K562 (cell line): ENCODE measurements at regions not wholly inside any gene's neighbourhood (a gene's known extent, or its start where the extent isn't known, plus 50 kb on each side); places are given as distances from the start of the nearest gene placed in this dataset.

Experiments used
- ATAC-seq: fragments of 200-7000 bp; cut with Tn5 transposase; 3 replicates; pipeline ENCODE4 v1.9.1; 2020; ENCODE audit warnings: moderate library complexity
- BruUV-seq: library from RNA; stranded (reverse); fragments of 400-500 nt; replicated peaks from 2 replicates; lab custom pipeline; 2021; lab: Mats Ljungman, UMichigan
- CTCF ChIA-PET: fragments of 300-600 bp; formaldehyde crosslinking; extraction: SDS; loops from one replicate; lab custom pipeline; 2021; ENCODE audit warnings: low intra/inter-chr PET ratio; lab: Yijun Ruan, JAX
- POLR2A ChIA-PET: fragments of 300-600, 350-650 bp; sonication (Branson Sonifier 250); formaldehyde crosslinking; extraction: SDS; loops from one replicate; lab custom pipeline; 2021; ENCODE audit warnings: antibody characterized with exemption, inconsistent platforms; lab: Yijun Ruan, JAX
- DNase-seq, 4 experiments: peaks; one replicate each; pipeline versions ENCODE4 v3.0.0 to v3.0.0-alpha.2; 2011 to 2018; ENCODE audit warnings: low spot score in 3 of 4, mixed read lengths in 3 of 4; ENCODE audit errors: extremely low read depth in 1 of 4
- FAIRE-seq: peaks from 2 replicates; lab custom pipeline; 2011; peaks lifted over from hg19 to GRCh38; lab: Jason Lieb, UNC
- H2AFZ ChIP-seq: 2 replicates; pipeline ENCODE4 v1.6.0; 2011; ENCODE audit warnings: low read depth, low read length, control low read depth, inconsistent platforms
- H3K27ac ChIP-seq: fragments of 200-600 bp; 3 replicates; pipeline ENCODE4 v1.8.0; 2011; ENCODE audit warnings: low read depth, mild to moderate bottlenecking, control low read depth, inconsistent platforms, low read length, moderate library complexity, mixed read lengths; ENCODE audit errors: extremely low read depth
- H3K27me3 ChIP-seq, 2 experiments: fragments of 300-600 bp in 1 of 2; 2 replicates in 1 of 2; 3 replicates in 1 of 2; pipeline versions ENCODE4 v1.6.0 to v1.8.0; 2011; ENCODE audit warnings: inconsistent platforms in 2 of 2, low read length in 2 of 2, mild to moderate bottlenecking in 1 of 2, mixed read lengths in 1 of 2, moderate library complexity in 1 of 2; ENCODE audit not compliant: control insufficient read depth in 2 of 2, insufficient read depth in 2 of 2
- H3K36me3 ChIP-seq: fragments of 300-600 bp; 3 replicates; pipeline ENCODE4 v1.8.0; 2011; ENCODE audit warnings: mild to moderate bottlenecking, low read length, inconsistent platforms; ENCODE audit not compliant: control insufficient read depth, insufficient read depth
- H3K4me1 ChIP-seq, 2 experiments: fragments of 200-600 bp in 1 of 2; replicated peaks in 1 of 2; 2 replicates in 1 of 2; 3 replicates in 1 of 2; pipeline versions ENCODE4 v1.5.1 to v1.8.0; 2011; ENCODE audit warnings: inconsistent platforms in 2 of 2, low read length in 2 of 2, mild to moderate bottlenecking in 1 of 2, mixed read lengths in 1 of 2, moderate library complexity in 1 of 2; ENCODE audit not compliant: control insufficient read depth in 2 of 2, insufficient read depth in 2 of 2
- H3K4me2 ChIP-seq: 2 replicates; pipeline ENCODE4 v1.6.1; 2011; ENCODE audit warnings: low read length, control low read depth, inconsistent platforms, mixed read lengths; ENCODE audit not compliant: insufficient read depth
- H3K4me3 ChIP-seq: fragments of 200-600 bp; sonication (generic), shearing (Covaris generic); 2 replicates; pipeline ENCODE4 v1.5.1; 2016; ENCODE audit warnings: control low read depth, inconsistent platforms
- H3K79me2 ChIP-seq: fragments of 200-600 bp; 3 replicates; pipeline ENCODE4 v1.8.0; 2011; ENCODE audit warnings: low read length, inconsistent platforms; ENCODE audit not compliant: control insufficient read depth, insufficient read depth
- H3K9ac ChIP-seq, 2 experiments: 2 replicates each; pipeline versions ENCODE4 v1.6.0 to v1.6.1; 2011; ENCODE audit warnings: low read depth in 2 of 2, low read length in 2 of 2, control low read depth in 1 of 2, inconsistent platforms in 1 of 2, mild to moderate bottlenecking in 1 of 2, mixed read lengths in 1 of 2; ENCODE audit not compliant: insufficient read depth in 1 of 2
- H3K9me1 ChIP-seq: one replicate; pipeline ENCODE4 v1.6.0; 2011; ENCODE audit warnings: inconsistent platforms, mild to moderate bottlenecking, low read length, moderate library complexity; ENCODE audit not compliant: control insufficient read depth, insufficient read depth
- H3K9me3 ChIP-seq: replicated peaks from 2 replicates; pipeline ENCODE4 v1.5.1; 2011; ENCODE audit warnings: low read depth, low read length, inconsistent platforms; ENCODE audit not compliant: control insufficient read depth, insufficient read depth
- H4K20me1 ChIP-seq: replicated peaks from 2 replicates; pipeline ENCODE4 v1.6.1; 2011; ENCODE audit warnings: low read length, inconsistent platforms, mixed read lengths; ENCODE audit not compliant: control insufficient read depth, insufficient read depth
- CREB1 ChIP-seq, 2 experiments: sonication (generic) in 1 of 2; formaldehyde crosslinking in 1 of 2; IDR thresholded peaks; 2 replicates each; pipeline versions ENCODE4 v1.6.1 to v1.8.0; 2012 to 2022; ENCODE audit warnings: inconsistent platforms in 1 of 2, mild to moderate bottlenecking in 1 of 2, missing genetic modification reagents in 1 of 2, moderate library complexity in 1 of 2
- CREB3 ChIP-seq: fragments of 450-650 bp; conservative IDR thresholded peaks from 2 replicates; pipeline ENCODE4 v1.6.1; 2016; ENCODE audit warnings: missing genetic modification characterization, low read depth, mild to moderate bottlenecking, missing compliant biosample characterization, moderate library complexity
- CREBBP ChIP-seq: IDR thresholded peaks from one replicate; pipeline ENCODE4 v1.6.1; 2012; ENCODE audit warnings: low read depth, mild to moderate bottlenecking, control low read depth, inconsistent platforms, low read length
- ELF2 ChIP-seq: fragments of 250-450 bp; sonication (Bioruptor Pico); IDR thresholded peaks from 2 replicates; pipeline ENCODE4 v1.5.0; 2021; ENCODE audit warnings: mild to moderate bottlenecking
- ETS1 ChIP-seq: conservative IDR thresholded peaks from 2 replicates; pipeline ENCODE4 v1.6.1; 2011; ENCODE audit warnings: low read depth, mild to moderate bottlenecking, low read length; ENCODE audit not compliant: control insufficient read depth
- HINFP ChIP-seq: fragments of 450-650 bp; conservative IDR thresholded peaks from 2 replicates; pipeline ENCODE4 v1.6.1; 2016; ENCODE audit warnings: missing genetic modification characterization, low read depth, mild to moderate bottlenecking, control low read depth, missing compliant biosample characterization
- NELFE ChIP-seq: IDR thresholded peaks from 2 replicates; pipeline ENCODE4 v1.6.1; 2011; ENCODE audit warnings: mild to moderate bottlenecking; ENCODE audit not compliant: insufficient read depth, insufficient read length
- NFE2 ChIP-seq: IDR thresholded peaks from 2 replicates; pipeline ENCODE4 v1.6.1; 2014; ENCODE audit warnings: antibody characterized with exemption, low read depth
- NR4A1 ChIP-seq, 2 experiments: fragments of 250-450 bp in 1 of 2; fragments of 450-650 bp in 1 of 2; sonication (Bioruptor Pico) in 1 of 2; IDR thresholded peaks; 2 replicates each; pipeline versions ENCODE4 v1.4.0 to v1.6.1; 2016 to 2020; ENCODE audit warnings: mild to moderate bottlenecking in 2 of 2, missing compliant biosample characterization in 1 of 2, missing genetic modification characterization in 1 of 2, moderate library complexity in 1 of 2
- RCOR1 ChIP-seq, 2 experiments: IDR thresholded peaks; 2 replicates each; pipeline ENCODE4 v1.6.1; 2012; ENCODE audit warnings: low read depth in 2 of 2, low read length in 2 of 2, borderline replicate concordance in 1 of 2, improper control_type of control experiment in 1 of 2
- SUPT5H ChIP-seq: fragments of 450-650 bp; IDR thresholded peaks from 2 replicates; pipeline ENCODE4 v1.6.1; 2016
- ZBTB9 ChIP-seq: fragments of 450-650 bp; formaldehyde crosslinking; IDR thresholded peaks from 2 replicates; pipeline ENCODE4 v1.4.0; 2020; ENCODE audit warnings: mild to moderate bottlenecking, moderate library complexity
- ZNF3 ChIP-seq: fragments of 250-450 bp; sonication (Bioruptor Pico); IDR thresholded peaks from 2 replicates; pipeline ENCODE4 v1.5.0; 2021; ENCODE audit warnings: mild to moderate bottlenecking, moderate library complexity
- ZNF445 ChIP-seq: fragments of 250-450 bp; sonication (Bioruptor Pico); IDR thresholded peaks from 2 replicates; pipeline ENCODE4 v1.4.0; 2020; ENCODE audit warnings: low read depth, mild to moderate bottlenecking, moderate library complexity
- ZNF507 ChIP-seq: conservative IDR thresholded peaks from 2 replicates; pipeline ENCODE4 v1.6.1; 2017; ENCODE audit warnings: missing genetic modification characterization, missing compliant biosample characterization
- ZNF644 ChIP-seq: fragments of 200-800 bp; sonication (Bioruptor generic); IDR thresholded peaks from 2 replicates; pipeline ENCODE4 v1.6.1; 2016; ENCODE audit warnings: low read depth, missing genetic modification characterization, missing compliant biosample characterization
- WGBS: fragments of 100-300 bp; shearing (Covaris generic); methylation state at CpG from one replicate; pipeline ENCODE4 v1.1.6; 2016; ENCODE audit warnings: low coverage, mixed read lengths; ENCODE audit not compliant: insufficient coverage; ENCODE audit errors: missing lambda C conversion rate; 5-methylcytosine and 5-hydroxymethylcytosine counted together
- in situ Hi-C: fragments of 300-500 bp; cut with MboI; formaldehyde crosslinking; loops from 4 replicates; pipeline ENCODE4 v1.15.0; 2018; ENCODE audit warnings: inconsistent platforms, mixed read lengths
- intact Hi-C: fragments of 100-400 bp; cut with micrococcal nuclease; formaldehyde crosslinking; loops from 2 replicates; pipeline ENCODE4 v1.14.2; 2022

GRCh38 chr16:80459331-80459777 is 81.4 kb upstream of the DYNLRB2 start:
- POLR2A ChIA-PET = interaction anchor here (0.6 kb wide), 1 partner anchor 257 kb away, joined by 3 read pairs; no protein-coding TSS in a partner anchor
- in situ Hi-C loops = no loop called here
- Histone ChIP-seq H3K36me3 (no peaks in the 10 kb centered on the region), H3K79me2 (no peaks in the 10 kb centered on the region), H3K27ac (no peak overlapping the region), H3K4me3 (no peak overlapping the region), H3K9ac (no peak overlapping the region), H3K4me1 (no peaks in the 10 kb centered on the region), H3K9me3 (no peaks in the 10 kb centered on the region), H3K27me3 (no peaks in the 10 kb centered on the region), H2AFZ (no peak overlapping the region), H3K4me2 (no peak overlapping the region), H4K20me1 (no peaks in the 10 kb centered on the region), H3K9me1 (no peaks in the 10 kb centered on the region)
- no TSS peak for BruUV-seq
- FAIRE-seq = no peak
- DNase-seq = no peak
- WGBS = 2% methylated on average over 3 of the region's 3 CpGs
- intact Hi-C loops = no loop called here
- no peak for ATAC-seq
- CTCF ChIA-PET = no interaction called here
- TF ChIP-seq CREB3 (tag) (no peak), ZNF445 (no peak), ELF2 (no peak), NR4A1 (CRISPR knock-in tag; IDR thresholded peaks at IDR 0.05) (no peak), NR4A1 (tag; IDR thresholded peaks at IDR 0.05) (no peak), ZNF3 (no peak), CREBBP (no peak), NFE2 (no peak), ZBTB9 (CRISPR knock-in tag) (no peak), ZNF644 (tag) (no peak), ZNF507 (tag) (no peak), SUPT5H (no peak), NELFE (no peak), ETS1 (no peak), RCOR1 (IDR thresholded peaks at IDR 0.05; ENCODE audit: borderline replicate concordance in 1 of 2, low read depth in 2 of 2, low read length in 2 of 2) (no peak), HINFP (tag) (no peak), CREB1 (IDR thresholded peaks at IDR 0.05) (no peak), CREB1 (CRISPR knock-in tag; IDR thresholded peaks at IDR 0.05) (no peak)
